OCI-LY3 (cell line): ENCODE measurements at regions not wholly inside any gene's neighbourhood (a gene's known extent, or its start where the extent isn't known, plus 50 kb on each side); places are given as distances from the start of the nearest gene placed in this dataset.

Source experiments
- EZH2phosphoT487 ChIP-seq: fragments of 200-600 bp; shearing (Covaris generic); IDR thresholded peaks from 2 replicates; pipeline ENCODE4 v1.6.1; 2018; ENCODE audit warnings: antibody characterized with exemption, mixed run types, low read depth
- TF ChIP-seq, protein P1 (sequence below): fragments of 200-600, 300-600 bp; sonication (generic); IDR thresholded peaks from 2 replicates; pipeline ENCODE4 v1.5.1; 2014; ENCODE audit warnings: antibody characterized with exemption, low read length, low read depth

DNA sequence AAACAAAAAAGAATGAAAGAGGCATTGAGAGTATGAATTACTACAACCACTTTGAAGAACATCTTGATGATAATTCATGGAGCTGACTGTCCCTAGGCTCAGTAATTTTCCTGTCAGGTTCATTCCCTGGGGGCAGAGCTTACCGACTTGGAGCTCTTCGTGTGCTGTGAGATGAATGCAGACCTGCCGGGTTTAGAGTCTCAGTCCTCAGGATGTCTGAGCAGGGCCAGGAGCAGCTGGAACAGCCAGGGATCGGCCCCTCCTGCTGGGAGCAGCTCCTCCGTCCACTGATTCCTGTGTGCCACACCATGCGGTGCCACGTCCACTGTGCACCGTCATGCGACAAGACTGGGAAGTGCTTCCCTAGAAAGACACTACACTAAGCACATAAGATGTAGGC, 62.2 kb upstream of the SPIN1 start:
- TF ChIP-seq, protein P1, sequence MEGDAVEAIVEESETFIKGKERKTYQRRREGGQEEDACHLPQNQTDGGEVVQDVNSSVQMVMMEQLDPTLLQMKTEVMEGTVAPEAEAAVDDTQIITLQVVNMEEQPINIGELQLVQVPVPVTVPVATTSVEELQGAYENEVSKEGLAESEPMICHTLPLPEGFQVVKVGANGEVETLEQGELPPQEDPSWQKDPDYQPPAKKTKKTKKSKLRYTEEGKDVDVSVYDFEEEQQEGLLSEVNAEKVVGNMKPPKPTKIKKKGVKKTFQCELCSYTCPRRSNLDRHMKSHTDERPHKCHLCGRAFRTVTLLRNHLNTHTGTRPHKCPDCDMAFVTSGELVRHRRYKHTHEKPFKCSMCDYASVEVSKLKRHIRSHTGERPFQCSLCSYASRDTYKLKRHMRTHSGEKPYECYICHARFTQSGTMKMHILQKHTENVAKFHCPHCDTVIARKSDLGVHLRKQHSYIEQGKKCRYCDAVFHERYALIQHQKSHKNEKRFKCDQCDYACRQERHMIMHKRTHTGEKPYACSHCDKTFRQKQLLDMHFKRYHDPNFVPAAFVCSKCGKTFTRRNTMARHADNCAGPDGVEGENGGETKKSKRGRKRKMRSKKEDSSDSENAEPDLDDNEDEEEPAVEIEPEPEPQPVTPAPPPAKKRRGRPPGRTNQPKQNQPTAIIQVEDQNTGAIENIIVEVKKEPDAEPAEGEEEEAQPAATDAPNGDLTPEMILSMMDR: no peak
- TF ChIP-seq EZH2phosphoT487: no peak
